GM12878 (cell line): ENCODE measurements at regions not wholly inside any gene's neighbourhood (a gene's known extent, or its start where the extent isn't known, plus 50 kb on each side); places are given as distances from the start of the nearest gene placed in this dataset.

Source experiments
- CBFB ChIP-seq: IDR thresholded peaks from 2 replicates; pipeline ENCODE4 v1.6.1; 2016; ENCODE audit warnings: antibody characterized with exemption, low read depth
- CHD4 ChIP-seq: fragments of 200-600 bp; sonication (generic); IDR thresholded peaks from 2 replicates; pipeline ENCODE4 v1.6.1; 2016; ENCODE audit warnings: mild to moderate bottlenecking
- EGR1 ChIP-seq, 2 experiments: IDR thresholded peaks; 1 replicate in 1 of 2; 2 replicates in 1 of 2; pipeline ENCODE4 v1.6.1; 2011 to 2012; ENCODE audit warnings: low read depth in 2 of 2, low read length in 2 of 2, borderline replicate concordance in 1 of 2, mild to moderate bottlenecking in 1 of 2, moderate library complexity in 1 of 2
- EZH2 ChIP-seq: IDR thresholded peaks from 2 replicates; pipeline ENCODE4 v1.6.1; 2012; ENCODE audit warnings: low read depth, mild to moderate bottlenecking, control low read depth, inconsistent platforms, low read length, borderline replicate concordance; ENCODE audit not compliant: control insufficient read depth
- GABPA ChIP-seq: IDR thresholded peaks from 2 replicates; pipeline ENCODE4 v1.6.1; 2014; ENCODE audit warnings: antibody characterized with exemption, low read depth, mild to moderate bottlenecking, inconsistent platforms
- HDAC6 ChIP-seq: fragments of 200-600 bp; sonication (generic); IDR thresholded peaks from one replicate; pipeline ENCODE4 v1.8.0; 2017; ENCODE audit warnings: antibody characterized with exemption; ENCODE audit not compliant: unreplicated experiment
- LARP7 ChIP-seq: fragments of 450-650 bp; IDR thresholded peaks from 2 replicates; pipeline ENCODE4 v1.6.1; 2017; ENCODE audit warnings: mild to moderate bottlenecking
- POLR2A ChIP-seq: IDR thresholded peaks from 2 replicates; pipeline ENCODE4 v1.6.1; 2011; ENCODE audit warnings: low read depth, mild to moderate bottlenecking, low read length
- RCOR1 ChIP-seq: conservative IDR thresholded peaks from 2 replicates; pipeline ENCODE4 v1.6.1; 2012; ENCODE audit warnings: low read depth, low read length, improper control_type of control experiment
- SPI1 ChIP-seq: IDR thresholded peaks from 2 replicates; pipeline ENCODE4 v1.6.1; 2011; ENCODE audit warnings: low read depth, mild to moderate bottlenecking, low read length, moderate library complexity, borderline replicate concordance; ENCODE audit not compliant: insufficient read depth
- YY1 ChIP-seq: IDR thresholded peaks from 2 replicates; pipeline ENCODE4 v1.6.1; 2011; ENCODE audit warnings: low read depth, mild to moderate bottlenecking, low read length
- TF ChIP-seq, protein P1 (sequence below), 3 experiments: IDR thresholded peaks in 2 of 3; conservative IDR thresholded peaks in 1 of 3; 2 replicates each; pipeline ENCODE4 v1.5.1; 2011; ENCODE audit warnings: low read depth in 3 of 3, low read length in 3 of 3, mild to moderate bottlenecking in 3 of 3, control low read depth in 2 of 3, moderate library complexity in 2 of 3, inconsistent platforms in 1 of 3, mixed read lengths in 1 of 3; ENCODE audit not compliant: control insufficient read depth in 2 of 3, insufficient read depth in 1 of 3; ENCODE audit errors: extremely low read depth in 1 of 3
- TF ChIP-seq, protein P2 (sequence below): fragments of 450-650 bp; IDR thresholded peaks from 2 replicates; pipeline ENCODE4 v1.6.1; 2017; ENCODE audit warnings: mild to moderate bottlenecking
- TF ChIP-seq, protein P3 (sequence below): IDR thresholded peaks from 2 replicates; pipeline ENCODE4 v1.6.1; 2012; ENCODE audit warnings: improper control_type of control experiment, low read depth, low read length; ENCODE audit not compliant: insufficient replicate concordance

DNA sequence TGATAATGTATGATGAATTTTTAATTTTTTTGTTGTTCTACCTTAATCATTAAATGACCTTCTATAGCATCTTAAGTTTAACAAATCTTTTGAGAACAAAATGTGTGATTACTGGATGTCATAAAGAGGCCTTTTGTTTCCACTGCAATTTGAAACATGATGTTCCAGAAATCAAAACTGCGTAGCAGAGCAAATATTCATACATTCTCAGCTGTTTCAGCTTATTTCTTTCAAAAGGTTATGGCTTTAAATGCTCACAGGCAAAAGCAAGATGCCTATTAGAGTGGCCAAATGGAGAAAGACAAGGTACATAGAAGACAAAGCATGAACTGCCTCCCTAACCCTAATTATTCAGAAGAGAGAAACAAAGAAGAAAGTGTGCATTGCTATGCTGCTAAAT, 233.0 kb upstream of the SLC7A11 start:
- TF ChIP-seq, protein P1, sequence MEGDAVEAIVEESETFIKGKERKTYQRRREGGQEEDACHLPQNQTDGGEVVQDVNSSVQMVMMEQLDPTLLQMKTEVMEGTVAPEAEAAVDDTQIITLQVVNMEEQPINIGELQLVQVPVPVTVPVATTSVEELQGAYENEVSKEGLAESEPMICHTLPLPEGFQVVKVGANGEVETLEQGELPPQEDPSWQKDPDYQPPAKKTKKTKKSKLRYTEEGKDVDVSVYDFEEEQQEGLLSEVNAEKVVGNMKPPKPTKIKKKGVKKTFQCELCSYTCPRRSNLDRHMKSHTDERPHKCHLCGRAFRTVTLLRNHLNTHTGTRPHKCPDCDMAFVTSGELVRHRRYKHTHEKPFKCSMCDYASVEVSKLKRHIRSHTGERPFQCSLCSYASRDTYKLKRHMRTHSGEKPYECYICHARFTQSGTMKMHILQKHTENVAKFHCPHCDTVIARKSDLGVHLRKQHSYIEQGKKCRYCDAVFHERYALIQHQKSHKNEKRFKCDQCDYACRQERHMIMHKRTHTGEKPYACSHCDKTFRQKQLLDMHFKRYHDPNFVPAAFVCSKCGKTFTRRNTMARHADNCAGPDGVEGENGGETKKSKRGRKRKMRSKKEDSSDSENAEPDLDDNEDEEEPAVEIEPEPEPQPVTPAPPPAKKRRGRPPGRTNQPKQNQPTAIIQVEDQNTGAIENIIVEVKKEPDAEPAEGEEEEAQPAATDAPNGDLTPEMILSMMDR (IDR thresholded peaks at IDR 0.05 in 2 of 3, conservative IDR thresholded peaks at IDR 0.05 in 1 of 3; ENCODE audit: control insufficient read depth in 2 of 3, extremely low read depth in 1 of 3, insufficient read depth in 1 of 3, low read depth in 3 of 3, low read length in 3 of 3), result no peak
- TF ChIP-seq RCOR1 (no peak), EZH2 (no peak), LARP7 (no peak), POLR2A (no peak), CHD4 (no peak), HDAC6 (no peak), GABPA (no peak), SPI1 (no peak), YY1 (no peak), EGR1 (IDR thresholded peaks at IDR 0.05; ENCODE audit: borderline replicate concordance in 1 of 2, low read depth in 2 of 2, low read length in 2 of 2) (no peak), CBFB (no peak)
- TF ChIP-seq, protein P2, sequence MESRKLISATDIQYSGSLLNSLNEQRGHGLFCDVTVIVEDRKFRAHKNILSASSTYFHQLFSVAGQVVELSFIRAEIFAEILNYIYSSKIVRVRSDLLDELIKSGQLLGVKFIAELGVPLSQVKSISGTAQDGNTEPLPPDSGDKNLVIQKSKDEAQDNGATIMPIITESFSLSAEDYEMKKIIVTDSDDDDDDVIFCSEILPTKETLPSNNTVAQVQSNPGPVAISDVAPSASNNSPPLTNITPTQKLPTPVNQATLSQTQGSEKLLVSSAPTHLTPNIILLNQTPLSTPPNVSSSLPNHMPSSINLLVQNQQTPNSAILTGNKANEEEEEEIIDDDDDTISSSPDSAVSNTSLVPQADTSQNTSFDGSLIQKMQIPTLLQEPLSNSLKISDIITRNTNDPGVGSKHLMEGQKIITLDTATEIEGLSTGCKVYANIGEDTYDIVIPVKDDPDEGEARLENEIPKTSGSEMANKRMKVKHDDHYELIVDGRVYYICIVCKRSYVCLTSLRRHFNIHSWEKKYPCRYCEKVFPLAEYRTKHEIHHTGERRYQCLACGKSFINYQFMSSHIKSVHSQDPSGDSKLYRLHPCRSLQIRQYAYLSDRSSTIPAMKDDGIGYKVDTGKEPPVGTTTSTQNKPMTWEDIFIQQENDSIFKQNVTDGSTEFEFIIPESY, result no peak
- TF ChIP-seq, protein P3, sequence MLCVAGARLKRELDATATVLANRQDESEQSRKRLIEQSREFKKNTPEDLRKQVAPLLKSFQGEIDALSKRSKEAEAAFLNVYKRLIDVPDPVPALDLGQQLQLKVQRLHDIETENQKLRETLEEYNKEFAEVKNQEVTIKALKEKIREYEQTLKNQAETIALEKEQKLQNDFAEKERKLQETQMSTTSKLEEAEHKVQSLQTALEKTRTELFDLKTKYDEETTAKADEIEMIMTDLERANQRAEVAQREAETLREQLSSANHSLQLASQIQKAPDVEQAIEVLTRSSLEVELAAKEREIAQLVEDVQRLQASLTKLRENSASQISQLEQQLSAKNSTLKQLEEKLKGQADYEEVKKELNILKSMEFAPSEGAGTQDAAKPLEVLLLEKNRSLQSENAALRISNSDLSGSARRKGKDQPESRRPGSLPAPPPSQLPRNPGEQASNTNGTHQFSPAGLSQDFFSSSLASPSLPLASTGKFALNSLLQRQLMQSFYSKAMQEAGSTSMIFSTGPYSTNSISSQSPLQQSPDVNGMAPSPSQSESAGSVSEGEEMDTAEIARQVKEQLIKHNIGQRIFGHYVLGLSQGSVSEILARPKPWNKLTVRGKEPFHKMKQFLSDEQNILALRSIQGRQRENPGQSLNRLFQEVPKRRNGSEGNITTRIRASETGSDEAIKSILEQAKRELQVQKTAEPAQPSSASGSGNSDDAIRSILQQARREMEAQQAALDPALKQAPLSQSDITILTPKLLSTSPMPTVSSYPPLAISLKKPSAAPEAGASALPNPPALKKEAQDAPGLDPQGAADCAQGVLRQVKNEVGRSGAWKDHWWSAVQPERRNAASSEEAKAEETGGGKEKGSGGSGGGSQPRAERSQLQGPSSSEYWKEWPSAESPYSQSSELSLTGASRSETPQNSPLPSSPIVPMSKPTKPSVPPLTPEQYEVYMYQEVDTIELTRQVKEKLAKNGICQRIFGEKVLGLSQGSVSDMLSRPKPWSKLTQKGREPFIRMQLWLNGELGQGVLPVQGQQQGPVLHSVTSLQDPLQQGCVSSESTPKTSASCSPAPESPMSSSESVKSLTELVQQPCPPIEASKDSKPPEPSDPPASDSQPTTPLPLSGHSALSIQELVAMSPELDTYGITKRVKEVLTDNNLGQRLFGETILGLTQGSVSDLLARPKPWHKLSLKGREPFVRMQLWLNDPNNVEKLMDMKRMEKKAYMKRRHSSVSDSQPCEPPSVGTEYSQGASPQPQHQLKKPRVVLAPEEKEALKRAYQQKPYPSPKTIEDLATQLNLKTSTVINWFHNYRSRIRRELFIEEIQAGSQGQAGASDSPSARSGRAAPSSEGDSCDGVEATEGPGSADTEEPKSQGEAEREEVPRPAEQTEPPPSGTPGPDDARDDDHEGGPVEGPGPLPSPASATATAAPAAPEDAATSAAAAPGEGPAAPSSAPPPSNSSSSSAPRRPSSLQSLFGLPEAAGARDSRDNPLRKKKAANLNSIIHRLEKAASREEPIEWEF, result no peak
